ENCODE measurements at regions not wholly inside any gene's neighbourhood (a gene's known extent, or its start where the extent isn't known, plus 50 kb on each side); places are given as distances from the start of the nearest gene placed in this dataset.

DNA sequence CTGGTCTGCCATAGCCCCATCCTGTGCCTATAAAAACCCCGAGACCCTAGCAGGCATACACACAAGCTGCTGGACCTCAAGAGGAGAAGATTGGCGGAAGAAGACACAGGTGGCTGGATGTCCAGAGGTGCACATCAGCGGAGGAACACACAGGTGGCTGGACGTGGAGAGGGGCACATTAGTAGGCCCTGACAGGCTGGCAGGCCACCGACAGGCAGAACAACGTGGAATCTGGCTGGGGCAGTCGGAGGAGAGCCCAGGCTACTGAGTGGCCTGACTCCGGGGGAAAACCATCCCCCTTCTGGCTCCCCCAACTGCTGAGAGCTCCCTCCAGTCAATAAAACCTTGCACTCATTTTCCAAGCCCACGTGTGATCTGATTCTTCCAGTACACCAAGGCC is 512.5 kb upstream of the AMOT start:
- H3K4me1 Mint-ChIP-seq (ENCODE audit: unreplicated experiment): no peaks in the 10 kb centered on the region

DNA sequence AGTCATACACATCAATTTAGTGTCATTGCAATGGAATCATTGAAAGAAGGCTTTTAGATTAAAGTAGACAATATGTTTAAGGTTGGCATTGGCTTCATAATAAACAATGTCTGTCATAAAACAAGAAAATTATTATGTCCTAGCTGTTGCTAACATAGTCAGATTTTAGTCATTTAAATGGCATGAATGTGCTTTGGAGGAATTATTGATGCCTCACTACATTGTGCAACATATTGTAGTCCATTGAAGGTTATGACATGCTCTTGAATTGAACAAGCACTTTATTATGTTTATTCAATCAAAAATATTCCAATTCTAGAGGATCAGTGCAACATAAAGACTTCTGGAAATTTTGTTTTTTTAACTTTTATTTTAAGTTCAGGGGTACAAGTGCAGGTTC is 489.8 kb upstream of the AMOT start:
- DNase-seq (ENCODE audit: extremely low spot score, unreplicated experiment): no peak
- no peaks in the 10 kb centered on the region for H3K4me1 Mint-ChIP-seq (ENCODE audit: unreplicated experiment)
- no peaks in the 10 kb centered on the region for H3K36me3 Mint-ChIP-seq
- H3K27ac Mint-ChIP-seq: no peak overlapping the region
- TF ChIP-seq, protein P1, sequence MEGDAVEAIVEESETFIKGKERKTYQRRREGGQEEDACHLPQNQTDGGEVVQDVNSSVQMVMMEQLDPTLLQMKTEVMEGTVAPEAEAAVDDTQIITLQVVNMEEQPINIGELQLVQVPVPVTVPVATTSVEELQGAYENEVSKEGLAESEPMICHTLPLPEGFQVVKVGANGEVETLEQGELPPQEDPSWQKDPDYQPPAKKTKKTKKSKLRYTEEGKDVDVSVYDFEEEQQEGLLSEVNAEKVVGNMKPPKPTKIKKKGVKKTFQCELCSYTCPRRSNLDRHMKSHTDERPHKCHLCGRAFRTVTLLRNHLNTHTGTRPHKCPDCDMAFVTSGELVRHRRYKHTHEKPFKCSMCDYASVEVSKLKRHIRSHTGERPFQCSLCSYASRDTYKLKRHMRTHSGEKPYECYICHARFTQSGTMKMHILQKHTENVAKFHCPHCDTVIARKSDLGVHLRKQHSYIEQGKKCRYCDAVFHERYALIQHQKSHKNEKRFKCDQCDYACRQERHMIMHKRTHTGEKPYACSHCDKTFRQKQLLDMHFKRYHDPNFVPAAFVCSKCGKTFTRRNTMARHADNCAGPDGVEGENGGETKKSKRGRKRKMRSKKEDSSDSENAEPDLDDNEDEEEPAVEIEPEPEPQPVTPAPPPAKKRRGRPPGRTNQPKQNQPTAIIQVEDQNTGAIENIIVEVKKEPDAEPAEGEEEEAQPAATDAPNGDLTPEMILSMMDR (conservative IDR thresholded peaks at IDR 0.05): no peak
- H3K4me3 Mint-ChIP-seq: no peak overlapping the region
- no peaks in the 10 kb centered on the region for H3K27me3 Mint-ChIP-seq
- no peaks in the 10 kb centered on the region for H3K9me3 Mint-ChIP-seq

More for the DNA sequence above, 512.5 kb upstream of the AMOT start:
- TF ChIP-seq, protein P1 (conservative IDR thresholded peaks at IDR 0.05): no peak
- no peak for DNase-seq (ENCODE audit: extremely low spot score, unreplicated experiment)
- Mint-ChIP-seq H3K27ac (no peak overlapping the region), H3K27me3 (no peaks in the 10 kb centered on the region), H3K9me3 (no peaks in the 10 kb centered on the region), H3K4me3 (no peak overlapping the region), H3K36me3 (no peaks in the 10 kb centered on the region)

DNA sequence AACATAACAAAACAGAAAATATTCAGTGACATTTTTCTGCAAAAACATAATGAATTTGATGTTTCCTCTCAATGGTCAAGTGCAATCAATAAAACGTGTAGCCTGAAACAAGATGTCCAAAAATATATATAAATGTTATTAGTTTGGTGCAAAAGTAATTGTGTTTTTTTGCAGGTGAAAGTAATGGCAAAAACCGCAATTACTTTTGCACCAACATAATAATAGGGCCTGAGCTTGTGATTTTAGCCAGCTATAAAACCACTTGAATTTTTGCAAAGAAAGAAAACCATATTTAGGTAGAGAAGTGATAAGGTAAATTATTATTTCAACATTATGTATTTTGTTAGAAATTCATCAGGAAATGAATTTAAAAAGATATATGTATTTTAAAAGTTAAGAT is 475.3 kb upstream of the AMOT start:
- TF ChIP-seq, protein P1 (conservative IDR thresholded peaks at IDR 0.05): no peak
- DNase-seq (ENCODE audit: extremely low spot score, unreplicated experiment): no peak
- no peaks in the 10 kb centered on the region for H3K27me3 Mint-ChIP-seq
- H3K9me3 Mint-ChIP-seq: no peaks in the 10 kb centered on the region
- no peaks in the 10 kb centered on the region for H3K36me3 Mint-ChIP-seq
- no peak overlapping the region for H3K4me3 Mint-ChIP-seq
- no peaks in the 10 kb centered on the region for H3K4me1 Mint-ChIP-seq (ENCODE audit: unreplicated experiment)
- no peak overlapping the region for H3K27ac Mint-ChIP-seq

DNA sequence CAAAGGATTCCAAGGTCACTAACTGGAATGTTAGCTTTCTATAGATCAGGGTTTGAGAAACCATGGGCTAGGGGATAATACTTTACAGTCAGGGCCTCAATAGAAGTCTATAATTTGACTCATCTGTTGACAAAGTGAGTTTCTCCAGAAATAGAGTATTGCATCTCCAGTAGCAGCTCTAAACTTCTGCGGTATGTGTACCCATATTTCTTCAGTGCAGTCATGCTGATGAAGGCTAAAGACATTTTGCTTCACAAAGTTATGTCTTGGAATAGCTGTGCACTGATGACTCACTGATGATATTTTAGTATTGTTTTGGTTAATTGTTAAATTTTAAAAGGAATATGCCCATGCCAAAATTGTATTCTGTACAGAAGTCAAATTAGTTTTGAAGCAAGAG is 464.9 kb upstream of the AMOT start:
- no peaks in the 10 kb centered on the region for H3K36me3 Mint-ChIP-seq
- no peak for DNase-seq (ENCODE audit: extremely low spot score, unreplicated experiment)
- no peak overlapping the region for H3K27ac Mint-ChIP-seq
- H3K27me3 Mint-ChIP-seq: no peaks in the 10 kb centered on the region
- TF ChIP-seq, protein P1 (conservative IDR thresholded peaks at IDR 0.05): no peak
- H3K4me1 Mint-ChIP-seq (ENCODE audit: unreplicated experiment): no peaks in the 10 kb centered on the region
- H3K9me3 Mint-ChIP-seq: peaks cover 8% of the 10 kb centered on the region
- H3K4me3 Mint-ChIP-seq: no peak overlapping the region

DNA sequence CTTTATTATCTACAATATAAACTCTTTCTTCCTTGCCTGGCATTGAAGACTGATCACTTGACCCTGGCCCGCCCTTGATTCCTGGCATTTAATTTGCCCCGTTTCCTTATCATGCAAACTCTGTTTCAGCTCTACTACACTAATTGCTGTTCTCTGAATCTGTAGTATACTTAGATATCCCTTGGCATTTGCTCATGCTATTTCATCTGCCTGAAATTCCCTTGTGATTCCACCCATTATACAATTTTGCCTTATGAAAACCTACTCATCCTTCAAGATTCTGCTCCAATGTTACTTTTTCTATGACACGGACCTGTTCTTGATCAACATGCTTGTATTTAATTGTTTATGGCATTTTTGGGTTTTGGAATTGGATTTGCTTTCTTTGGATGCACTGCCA is 459.9 kb upstream of the AMOT start:
- Mint-ChIP-seq H3K36me3 (peaks cover 5% of the 10 kb centered on the region), H3K4me1 (ENCODE audit: unreplicated experiment) (no peaks in the 10 kb centered on the region), H3K27ac (no peak overlapping the region), H3K4me3 (no peak overlapping the region), H3K27me3 (no peaks in the 10 kb centered on the region), H3K9me3 (peaks cover 6% of the 10 kb centered on the region)
- no peak for DNase-seq (ENCODE audit: extremely low spot score, unreplicated experiment)
- TF ChIP-seq, protein P1 (conservative IDR thresholded peaks at IDR 0.05): no peak

DNA sequence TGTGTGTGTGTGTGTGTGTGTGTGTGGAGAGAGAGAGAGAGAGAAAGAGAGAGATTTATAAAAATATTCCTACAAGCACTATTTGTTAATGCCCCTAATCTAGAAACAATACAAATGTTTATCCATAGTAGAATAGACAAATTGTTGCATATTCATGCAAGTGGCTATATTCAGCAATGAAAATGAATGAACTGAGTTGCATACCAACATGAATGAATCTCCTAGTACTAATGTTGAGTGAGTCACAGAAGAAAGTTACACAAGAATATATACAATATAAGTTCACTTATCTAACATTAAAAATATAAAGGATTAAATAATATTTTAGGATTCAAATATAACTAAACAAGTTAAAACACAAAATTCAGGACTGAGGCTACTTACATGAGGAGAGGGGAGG is 456.8 kb upstream of the AMOT start:
- H3K27ac Mint-ChIP-seq: no peak overlapping the region
- no peak for DNase-seq (ENCODE audit: extremely low spot score, unreplicated experiment)
- no peaks in the 10 kb centered on the region for H3K27me3 Mint-ChIP-seq

More for the DNA sequence above, 456.8 kb upstream of the AMOT start:
- H3K36me3 Mint-ChIP-seq: peaks cover 5% of the 10 kb centered on the region
- H3K4me3 Mint-ChIP-seq: no peak overlapping the region
- H3K9me3 Mint-ChIP-seq: peaks cover 6% of the 10 kb centered on the region
- TF ChIP-seq, protein P1 (conservative IDR thresholded peaks at IDR 0.05): no peak
- H3K4me1 Mint-ChIP-seq (ENCODE audit: unreplicated experiment): no peaks in the 10 kb centered on the region
